HG03280 (cell line): ENCODE measurements at regions not wholly inside any gene's neighbourhood (a gene's known extent, or its start where the extent isn't known, plus 50 kb on each side); places are given as distances from the start of the nearest gene placed in this dataset.

Experiments
- ATAC-seq: cut with Tn5 transposase; IDR thresholded peaks from one replicate; pipeline ENCODE4 v1.9.1; 2021; ENCODE audit warnings: mild to moderate bottlenecking, moderate library complexity; ENCODE audit not compliant: unreplicated experiment

GRCh38 chr2:235291461-235291860 is 202.4 kb upstream of the AGAP1 start:
- no peak for ATAC-seq

GRCh38 chr2:235293061-235293460 is 200.8 kb upstream of the AGAP1 start:
- no peak for ATAC-seq

GRCh38 chr2:235295831-235296230 is 198.0 kb upstream of the AGAP1 start:
- no peak for ATAC-seq

GRCh38 chr2:235300368-235301201 is 193.3 kb upstream of the AGAP1 start:
- no peak for ATAC-seq

- ATAC-seq: no peak
Measured at GRCh38 chr2:235301202-235302076, 192.4 kb upstream of the AGAP1 start.

- no peak for ATAC-seq
Measured at GRCh38 chr2:235302263-235302662, 191.6 kb upstream of the AGAP1 start.

GRCh38 chr2:235303499-235304291 is 190.1 kb upstream of the AGAP1 start:
- ATAC-seq: no peak

- ATAC-seq: no peak
Measured at GRCh38 chr2:235305678-235306077, 188.2 kb upstream of the AGAP1 start.

- no peak for ATAC-seq
Measured at GRCh38 chr2:235311044-235311443, 182.8 kb upstream of the AGAP1 start.

- ATAC-seq: no peak
Measured at GRCh38 chr2:235312571-235312970, 181.3 kb upstream of the AGAP1 start.

GRCh38 chr2:235314371-235314930 is 179.4 kb upstream of the AGAP1 start:
- ATAC-seq: no peak

GRCh38 chr2:235319095-235319494 is 174.7 kb upstream of the AGAP1 start:
- no peak for ATAC-seq

- no peak for ATAC-seq
Measured at GRCh38 chr2:235320326-235320725, 173.5 kb upstream of the AGAP1 start.

- ATAC-seq: no peak
Measured at GRCh38 chr2:235324324-235324723, 169.5 kb upstream of the AGAP1 start.

- ATAC-seq: no peak
Measured at GRCh38 chr2:235325151-235325550, 168.7 kb upstream of the AGAP1 start.

- ATAC-seq: no peak
Measured at GRCh38 chr2:235328991-235329390, 164.9 kb upstream of the AGAP1 start.

GRCh38 chr2:235330775-235331451 is 162.9 kb upstream of the AGAP1 start:
- no peak for ATAC-seq

- no peak for ATAC-seq
Measured at GRCh38 chr2:235332240-235332890, 161.5 kb upstream of the AGAP1 start.

- no peak for ATAC-seq
Measured at GRCh38 chr2:235333076-235333475, 160.8 kb upstream of the AGAP1 start.

- ATAC-seq: no peak
Measured at GRCh38 chr2:235334179-235334578, 159.7 kb upstream of the AGAP1 start.
